Thymus (tissue), 11 donors: ENCODE measurements at regions not wholly inside any gene's neighbourhood (a gene's known extent, or its start where the extent isn't known, plus 50 kb on each side); places are given as distances from the start of the nearest gene placed in this dataset.

Source experiments
- DNase-seq, 9 donors: peaks; one replicate each; pipeline ENCODE4 v3.0.0-alpha.2; 2013; ENCODE audit warnings: low spot score in 9 of 9, low read depth in 6 of 9, missing footprints in 1 of 9
- H3K27ac ChIP-seq, 2 donors: one replicate each; pipeline ENCODE4 v1.5.1; 2013; ENCODE audit warnings: control low read depth in 1 of 2, low read depth in 1 of 2, low read length in 1 of 2, mild to moderate bottlenecking in 1 of 2, moderate library complexity in 1 of 2
- H3K27me3 ChIP-seq, 2 donors: one replicate each; pipeline ENCODE4 v1.5.1; 2013; ENCODE audit warnings: low read length in 1 of 2; ENCODE audit not compliant: control insufficient read depth in 2 of 2, insufficient read depth in 1 of 2
- H3K36me3 ChIP-seq, 2 donors: one replicate each; pipeline ENCODE4 v1.5.1; 2013; ENCODE audit warnings: low read length in 1 of 2, mild to moderate bottlenecking in 1 of 2, moderate library complexity in 1 of 2; ENCODE audit not compliant: control insufficient read depth in 2 of 2, insufficient read depth in 2 of 2
- H3K4me1 ChIP-seq, 2 donors: one replicate each; pipeline ENCODE4 v1.5.1; 2013; ENCODE audit warnings: low read length in 2 of 2; ENCODE audit not compliant: control insufficient read depth in 2 of 2, insufficient read depth in 2 of 2
- H3K4me3 ChIP-seq, 2 donors: one replicate each; pipeline ENCODE4 v1.5.1; 2013; ENCODE audit warnings: low read length in 2 of 2, control low read depth in 1 of 2, mild to moderate bottlenecking in 1 of 2
- H3K9me3 ChIP-seq, 2 donors: one replicate each; pipeline ENCODE4 v1.5.1; 2013; ENCODE audit warnings: low read length in 1 of 2, mild to moderate bottlenecking in 1 of 2; ENCODE audit not compliant: control insufficient read depth in 2 of 2, insufficient read depth in 1 of 2
- WGBS: extraction: QIAGEN DNeasy Blood & Tissue Kit; methylation state at CpG from one replicate; pipeline ENCODE4 v1.1.7; 2013; 5-methylcytosine and 5-hydroxymethylcytosine counted together
- donor health status: healthy.

GRCh38 chr4:138815811-138816210, 199.8 kb upstream of the NOCT start:
- 96% methylated on average over 2 of the region's 2 CpGs for WGBS
- no peak overlapping the region for H3K4me3 ChIP-seq
- no peaks in the 10 kb centered on the region for H3K27me3 ChIP-seq
- H3K36me3 ChIP-seq, result no peaks in the 10 kb centered on the region
- no peaks in the 10 kb centered on the region for H3K9me3 ChIP-seq
- H3K27ac ChIP-seq, result no peak overlapping the region
- no peak for DNase-seq
- H3K4me1 ChIP-seq, result no peaks in the 10 kb centered on the region

- no peaks in the 10 kb centered on the region for H3K9me3 ChIP-seq
- 97% methylated on average over 4 of the region's 4 CpGs for WGBS
- H3K27ac ChIP-seq, result no peak overlapping the region
- H3K4me1 ChIP-seq, result no peaks in the 10 kb centered on the region
- DNase-seq, result no peak
- H3K36me3 ChIP-seq, result no peaks in the 10 kb centered on the region
- H3K4me3 ChIP-seq, result no peak overlapping the region
- peaks cover 0 to 9% of the 10 kb centered on the region in 2 donors for H3K27me3 ChIP-seq
These were observed 209.8 kb upstream of the NOCT start for GRCh38 chr4:138805736-138806135.

- no peak overlapping the region for H3K27ac ChIP-seq
- H3K36me3 ChIP-seq, result no peaks in the 10 kb centered on the region
- H3K9me3 ChIP-seq, result no peaks in the 10 kb centered on the region
- DNase-seq, result no peak
- no peaks in the 10 kb centered on the region for H3K4me1 ChIP-seq
- 18% methylated on average over 9 of the region's 9 CpGs for WGBS
- no peak overlapping the region for H3K4me3 ChIP-seq
- H3K27me3 ChIP-seq, result peaks cover 0 to 9% of the 10 kb centered on the region in 2 donors
These were observed 210.9 kb upstream of the NOCT start for GRCh38 chr4:138804711-138805110.

GRCh38 chr4:138803051-138803450, 212.5 kb upstream of the NOCT start:
- no peak overlapping the region for H3K4me3 ChIP-seq
- H3K9me3 ChIP-seq, result no peaks in the 10 kb centered on the region
- H3K27ac ChIP-seq, result no peak overlapping the region
- no peaks in the 10 kb centered on the region for H3K4me1 ChIP-seq
- H3K36me3 ChIP-seq, result no peaks in the 10 kb centered on the region
- WGBS, result 92% methylated on average over 4 of the region's 4 CpGs
- H3K27me3 ChIP-seq, result peaks cover 0 to 9% of the 10 kb centered on the region in 2 donors
- DNase-seq, result no peak

- Histone ChIP-seq H3K4me1 (no peaks in the 10 kb centered on the region), H3K4me3 (no peak overlapping the region), H3K9me3 (no peaks in the 10 kb centered on the region), H3K27me3 (peaks cover 0 to 9% of the 10 kb centered on the region in 2 donors), H3K27ac (no peak overlapping the region), H3K36me3 (no peaks in the 10 kb centered on the region)
- no peak for DNase-seq
These were observed 213.1 kb upstream of the NOCT start for GRCh38 chr4:138802499-138802898.

- Histone ChIP-seq H3K27me3 (peaks cover 0 to 9% of the 10 kb centered on the region in 2 donors), H3K4me1 (no peaks in the 10 kb centered on the region), H3K27ac (no peak overlapping the region), H3K4me3 (no peak overlapping the region), H3K36me3 (no peaks in the 10 kb centered on the region), H3K9me3 (no peaks in the 10 kb centered on the region)
- DNase-seq, result no peak
- 72% methylated on average over 4 of the region's 4 CpGs for WGBS
These were observed 215.2 kb upstream of the NOCT start for GRCh38 chr4:138800421-138800820.

GRCh38 chr4:138798404-138798803, 217.2 kb upstream of the NOCT start:
- Histone ChIP-seq H3K27me3 (no peaks in the 10 kb centered on the region), H3K27ac (no peak overlapping the region), H3K4me1 (no peaks in the 10 kb centered on the region), H3K9me3 (no peaks in the 10 kb centered on the region), H3K4me3 (no peak overlapping the region), H3K36me3 (no peaks in the 10 kb centered on the region)
- WGBS, result 88% methylated on average over 4 of the region's 4 CpGs
- DNase-seq, result no peak

GRCh38 chr4:138797646-138798045, 217.9 kb upstream of the NOCT start:
- Histone ChIP-seq H3K9me3 (no peaks in the 10 kb centered on the region), H3K27me3 (no peaks in the 10 kb centered on the region), H3K4me3 (no peak overlapping the region), H3K36me3 (no peaks in the 10 kb centered on the region), H3K4me1 (no peaks in the 10 kb centered on the region), H3K27ac (no peak overlapping the region)
- DNase-seq, result no peak
- WGBS, result 89% methylated on average over 2 of the region's 2 CpGs

- no peaks in the 10 kb centered on the region for H3K36me3 ChIP-seq
- H3K4me3 ChIP-seq, result no peak overlapping the region
- H3K27ac ChIP-seq, result no peak overlapping the region
- H3K9me3 ChIP-seq, result no peaks in the 10 kb centered on the region
- no peaks in the 10 kb centered on the region for H3K27me3 ChIP-seq
- DNase-seq, result no peak
- WGBS, result 93% methylated on average over 11 of the region's 11 CpGs
- H3K4me1 ChIP-seq, result no peaks in the 10 kb centered on the region
These were observed 218.8 kb upstream of the NOCT start for GRCh38 chr4:138796761-138797160.

GRCh38 chr4:138790706-138791340, 224.8 kb upstream of the NOCT start:
- no peak for DNase-seq
- Histone ChIP-seq H3K4me3 (no peak overlapping the region), H3K4me1 (no peaks in the 10 kb centered on the region), H3K27ac (no peak overlapping the region), H3K27me3 (no peaks in the 10 kb centered on the region), H3K36me3 (no peaks in the 10 kb centered on the region), H3K9me3 (no peaks in the 10 kb centered on the region)
- WGBS, result 79% methylated on average over 3 of the region's 3 CpGs
